Stomach (tissue), 8 donors: ENCODE measurements at regions not wholly inside any gene's neighbourhood (a gene's known extent, or its start where the extent isn't known, plus 50 kb on each side); places are given as distances from the start of the nearest gene placed in this dataset.

Source experiments
- DNase-seq, 2 donors: peaks; one replicate each; pipeline versions ENCODE4 v3.0.0 to v3.0.0-alpha.2; 2013 to 2019
- H3K27ac ChIP-seq, 5 donors: fragments of 200-600 bp in 4 of 5; sonication (generic) in 4 of 5; one replicate each; pipeline ENCODE4 v1.5.1; 2013 to 2019; ENCODE audit warnings: mild to moderate bottlenecking in 1 of 5, moderate library complexity in 1 of 5
- H3K27me3 ChIP-seq, 3 donors: fragments of 200-600 bp; sonication (generic); one replicate each; pipeline ENCODE4 v1.5.1; 2017 to 2019; ENCODE audit warnings: mixed run types in 1 of 3
- H3K36me3 ChIP-seq, 4 donors: fragments of 200-600 bp; sonication (generic); 1 replicate in 3 of 4; 2 replicates in 1 of 4; pipeline ENCODE4 v1.5.1; 2016 to 2019
- H3K4me1 ChIP-seq, 4 donors: fragments of 200-600 bp; sonication (generic); one replicate each; pipeline ENCODE4 v1.5.1; 2016 to 2019
- H3K4me3 ChIP-seq, 4 donors: fragments of 200-600 bp; sonication (generic) in 3 of 4; one replicate each; pipeline ENCODE4 v1.5.1; 2016 to 2019; ENCODE audit warnings: mild to moderate bottlenecking in 1 of 4
- H3K9me3 ChIP-seq, 4 donors: fragments of 200-600 bp; sonication (generic); one replicate each; pipeline ENCODE4 v1.5.1; 2016 to 2019
- CTCF ChIP-seq, 7 experiments: fragments of 450-650 bp in 4 of 7; fragments of 200-600 bp in 3 of 7; sonication (generic) in 3 of 7; IDR thresholded peaks; one replicate each; pipeline ENCODE4 v1.5.1; 2016 to 2019; ENCODE audit warnings: antibody characterized with exemption in 7 of 7, control low read depth in 2 of 7, mild to moderate bottlenecking in 1 of 7
- EP300 ChIP-seq: sonication (generic); formaldehyde crosslinking; IDR thresholded peaks from one replicate; pipeline ENCODE4 v1.6.1; 2017; ENCODE audit warnings: antibody characterized with exemption
- POLR2A ChIP-seq, 4 donors: fragments of 450-650 bp; IDR thresholded peaks; one replicate each; pipeline ENCODE4 v1.6.1; 2016; ENCODE audit warnings: antibody characterized with exemption in 4 of 4, control low read depth in 2 of 4, mild to moderate bottlenecking in 1 of 4, moderate library complexity in 1 of 4
- POLR2AphosphoS5 ChIP-seq, 3 donors: sonication (generic); formaldehyde crosslinking; IDR thresholded peaks; one replicate each; pipeline ENCODE4 v1.6.1; 2016; ENCODE audit warnings: antibody characterized with exemption in 3 of 3
- WGBS, 5 donors: extraction: QIAGEN DNeasy Blood & Tissue Kit in 3 of 5; methylation state at CpG; one replicate each; pipeline versions ENCODE4 v1.1.5 to v1.1.7; 2013 to 2018; 5-methylcytosine and 5-hydroxymethylcytosine counted together
- intact Hi-C: fragments of 100-400 bp; cut with DNase I; formaldehyde crosslinking; loops from one replicate; pipeline ENCODE4 v1.15.1; 2023; ENCODE audit warnings: low total_unique reads
- donor health status: healthy with polysubstance abuse.
- donor health status: Bipolar disorder and iron deficiency.
- donor health status: healthy.

GRCh38 chr13:90015565-90016507 is 1331.7 kb upstream of the MIR17HG start:
- no peaks in the 10 kb centered on the region for H3K36me3 ChIP-seq
- no peak for TF ChIP-seq POLR2A (IDR thresholded peaks at IDR 0.05)
- no peak for TF ChIP-seq CTCF (IDR thresholded peaks at IDR 0.05)
- TF ChIP-seq POLR2AphosphoS5 (IDR thresholded peaks at IDR 0.05): no peak
- no peak for TF ChIP-seq EP300
- peaks cover 0 to 19% (median 0%) of the 10 kb centered on the region in 4 donors for H3K9me3 ChIP-seq
- 31 to 48% (median 44%) methylated on average over 3 of the region's 3 CpGs for WGBS, 5 donors
- H3K27me3 ChIP-seq: no peaks in the 10 kb centered on the region
- no peak for DNase-seq
- H3K4me3 ChIP-seq: no peak overlapping the region
- no peaks in the 10 kb centered on the region for H3K4me1 ChIP-seq
- intact Hi-C loops: no loop called here
- no peak overlapping the region for H3K27ac ChIP-seq

DNA sequence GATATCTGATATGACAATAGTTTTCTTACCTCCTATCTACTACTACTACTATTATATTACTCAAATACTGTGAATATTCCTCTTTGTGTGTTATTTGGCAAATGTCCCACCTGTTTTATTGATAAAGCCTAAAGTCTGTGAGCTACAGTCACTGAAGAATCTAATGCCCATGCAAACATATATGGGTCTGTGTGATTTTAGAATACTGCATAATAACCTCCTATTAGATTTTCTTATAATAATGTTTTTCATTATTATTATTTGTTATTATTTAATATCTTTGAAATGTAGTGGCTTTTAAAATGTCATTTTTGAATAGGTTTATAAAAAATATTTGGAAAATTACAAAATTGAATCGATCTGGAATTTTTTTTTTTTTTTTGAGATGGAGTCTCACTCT is 1330.8 kb upstream of the MIR17HG start:
- WGBS, 5 donors: 84 to 97% (median 88%) methylated on average over 1 of the region's 1 CpG
- peaks cover 0 to 19% (median 0%) of the 10 kb centered on the region in 4 donors for H3K9me3 ChIP-seq
- intact Hi-C loops: no loop called here
- no peaks in the 10 kb centered on the region for H3K4me1 ChIP-seq
- no peaks in the 10 kb centered on the region for H3K27me3 ChIP-seq
- no peak for DNase-seq
- H3K36me3 ChIP-seq: no peaks in the 10 kb centered on the region
- H3K4me3 ChIP-seq: no peak overlapping the region
- no peak for TF ChIP-seq EP300
- TF ChIP-seq POLR2A (IDR thresholded peaks at IDR 0.05): no peak
- no peak for TF ChIP-seq CTCF (IDR thresholded peaks at IDR 0.05)
- no peak for TF ChIP-seq POLR2AphosphoS5 (IDR thresholded peaks at IDR 0.05)
- no peak overlapping the region for H3K27ac ChIP-seq

DNA sequence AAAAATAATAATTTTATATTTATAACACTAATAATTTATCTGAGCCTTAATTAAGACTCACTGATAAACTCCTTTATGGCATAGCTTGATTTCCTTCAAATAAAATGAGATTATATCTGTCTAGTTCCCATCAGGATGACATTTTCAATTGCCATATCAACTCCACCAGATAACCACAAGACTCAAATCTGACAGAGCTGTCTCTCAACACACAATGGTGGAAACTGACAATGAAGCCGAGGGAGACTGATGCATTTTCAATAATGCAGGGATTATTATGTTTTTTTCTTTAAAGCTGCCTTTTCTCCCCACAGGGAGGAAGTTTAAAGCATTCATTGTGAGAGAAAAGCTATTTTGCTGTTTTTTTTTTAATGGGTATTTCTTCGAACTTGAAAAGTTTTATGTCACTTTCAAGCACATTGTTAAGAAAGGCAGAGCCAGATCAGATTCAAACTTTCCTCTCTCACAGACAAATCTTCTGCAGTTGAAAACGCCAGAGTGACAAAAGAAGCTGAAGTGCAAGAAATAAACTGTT is 1326.9 kb upstream of the MIR17HG start:
- 51 to 80% (median 63%) methylated on average over 3 of the region's 3 CpGs for WGBS, 5 donors

GRCh38 chr13:90027409-90027808 is 1320.1 kb upstream of the MIR17HG start:
- peaks cover 0 to 28% (median 11%) of the 10 kb centered on the region in 4 donors for H3K9me3 ChIP-seq
- TF ChIP-seq CTCF (IDR thresholded peaks at IDR 0.05): no peak
- no peak for TF ChIP-seq POLR2AphosphoS5 (IDR thresholded peaks at IDR 0.05)
- no peak for TF ChIP-seq POLR2A (IDR thresholded peaks at IDR 0.05)
- TF ChIP-seq EP300: no peak
- intact Hi-C loops: no loop called here

More for the DNA sequence above, 1326.9 kb upstream of the MIR17HG start:
- no peaks in the 10 kb centered on the region for H3K4me1 ChIP-seq
- intact Hi-C loops: no loop called here
- no peaks in the 10 kb centered on the region for H3K27me3 ChIP-seq
- H3K27ac ChIP-seq: no peak overlapping the region
- H3K36me3 ChIP-seq: no peaks in the 10 kb centered on the region
- no peak overlapping the region for H3K4me3 ChIP-seq
- peaks cover 0 to 6% (median 0%) of the 10 kb centered on the region in 4 donors for H3K9me3 ChIP-seq
- TF ChIP-seq CTCF (IDR thresholded peaks at IDR 0.05) (no peak), POLR2A (IDR thresholded peaks at IDR 0.05) (no peak), EP300 (no peak), POLR2AphosphoS5 (IDR thresholded peaks at IDR 0.05) (no peak)
- DNase-seq: no peak

More at GRCh38 chr13:90027409-90027808, 1320.1 kb upstream of the MIR17HG start:
- DNase-seq: no peak
- H3K36me3 ChIP-seq: no peaks in the 10 kb centered on the region
- no peaks in the 10 kb centered on the region for H3K4me1 ChIP-seq
- no peak overlapping the region for H3K4me3 ChIP-seq
- H3K27me3 ChIP-seq: no peaks in the 10 kb centered on the region
- no peak overlapping the region for H3K27ac ChIP-seq
